CD4-positive, alpha-beta T cell treated with Interleukin-1 beta for 1 hour (primary cell): ENCODE measurements at regions not wholly inside any gene's neighbourhood (a gene's known extent, or its start where the extent isn't known, plus 50 kb on each side); places are given as distances from the start of the nearest gene placed in this dataset.
"Not testable (repeated sequence)": the region's sequence is repeated elsewhere in the genome, so short reads cannot be mapped to it uniquely, and the experiment has no call there.

ENCODE experiments used
- DNase-seq, 2 donors: peaks; one replicate each; pipeline ENCODE4 v3.0.0-alpha.2; 2020 to 2022

DNA sequence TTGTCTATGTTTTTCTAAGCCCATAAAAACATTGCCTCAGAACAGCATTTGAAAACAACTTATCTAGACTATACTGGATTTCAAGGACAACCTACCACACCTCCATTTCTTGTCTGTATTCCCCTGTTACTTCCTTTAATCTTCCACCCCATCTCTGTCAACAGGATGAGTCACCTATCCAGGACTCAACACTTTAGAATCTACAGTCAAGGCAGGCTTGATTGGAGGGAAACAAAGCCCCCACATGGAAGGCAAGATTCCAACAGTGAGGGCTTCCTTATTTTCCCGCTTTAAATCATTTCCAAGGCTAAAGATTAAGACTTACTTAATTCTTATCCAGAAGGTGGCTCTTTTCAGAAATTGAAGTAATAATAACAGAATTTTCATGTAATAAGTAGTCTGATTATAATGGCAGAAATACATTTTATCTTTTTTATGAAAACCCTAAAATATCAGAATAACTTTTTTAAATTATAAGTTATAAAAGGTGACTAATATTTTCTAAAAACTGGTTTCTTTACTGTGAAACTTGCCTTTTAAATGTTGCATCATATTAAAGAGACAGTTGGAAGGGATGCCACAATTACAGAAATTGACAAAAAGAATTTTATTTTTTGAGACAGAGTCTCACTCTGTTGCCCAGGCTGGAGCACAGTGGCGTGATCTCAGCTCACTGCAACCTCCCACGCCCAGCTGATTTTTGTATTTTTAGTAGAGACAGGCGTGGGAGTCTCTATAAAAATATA, 138.7 kb upstream of the CCDC150 start:
- no peak for DNase-seq

DNA sequence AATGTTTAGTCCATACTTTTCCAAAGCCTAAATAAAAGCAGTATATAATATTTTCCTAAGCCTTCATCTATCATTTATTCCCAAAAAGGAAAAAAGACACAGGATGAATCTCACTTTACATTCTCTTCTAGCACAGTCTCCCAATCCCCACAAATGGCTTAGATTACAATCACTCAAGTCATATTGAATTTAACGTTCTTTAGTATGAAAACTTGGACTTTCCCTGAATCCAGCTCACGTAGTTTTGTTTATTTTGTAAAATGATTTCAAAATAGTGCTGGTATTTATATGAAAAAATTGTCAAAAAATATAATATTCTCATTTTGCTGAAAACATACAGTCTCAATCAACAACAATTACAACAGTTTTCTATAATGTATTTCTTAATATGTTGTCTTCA, 137.7 kb upstream of the CCDC150 start:
- DNase-seq, result no peak

DNA sequence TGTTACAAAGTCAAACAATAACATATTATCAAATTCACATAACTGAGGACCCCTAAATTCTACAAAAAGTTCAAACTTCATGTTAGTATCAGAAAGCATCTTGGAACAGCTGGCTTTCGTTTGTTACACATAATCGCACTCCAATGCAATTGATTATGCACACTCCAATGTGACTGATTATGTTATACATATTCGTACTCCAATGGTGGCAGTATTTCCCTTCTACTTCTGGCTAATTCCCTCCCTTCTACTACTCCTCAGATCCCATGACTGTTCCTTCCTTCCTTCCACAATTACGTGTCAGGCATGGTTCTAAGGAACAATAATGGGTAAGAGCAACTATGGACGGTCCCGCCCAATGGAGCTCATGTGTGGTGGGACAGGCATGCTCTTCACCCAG, 137.1 kb upstream of the CCDC150 start:
- DNase-seq, result no peak

DNA sequence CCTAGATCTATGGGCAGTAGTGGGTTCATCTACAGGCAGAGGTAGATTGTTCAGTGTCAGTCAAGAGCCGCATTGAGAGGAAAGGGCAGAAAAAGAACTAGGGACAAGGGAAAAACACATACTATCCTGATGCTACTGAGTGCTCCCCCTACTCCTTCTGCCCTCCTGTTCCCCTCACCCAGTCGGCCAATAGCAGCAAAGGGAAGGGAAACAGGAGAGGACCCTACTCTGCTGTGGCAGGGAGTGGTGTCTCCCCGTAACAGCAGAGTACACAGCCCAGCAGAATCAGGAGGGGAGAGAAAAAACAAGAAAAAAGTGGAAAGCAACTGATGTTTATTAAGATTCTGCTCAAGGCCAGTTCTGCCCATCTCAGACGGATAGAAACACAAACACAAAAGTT, 136.1 kb upstream of the CCDC150 start:
- no peak for DNase-seq

DNA sequence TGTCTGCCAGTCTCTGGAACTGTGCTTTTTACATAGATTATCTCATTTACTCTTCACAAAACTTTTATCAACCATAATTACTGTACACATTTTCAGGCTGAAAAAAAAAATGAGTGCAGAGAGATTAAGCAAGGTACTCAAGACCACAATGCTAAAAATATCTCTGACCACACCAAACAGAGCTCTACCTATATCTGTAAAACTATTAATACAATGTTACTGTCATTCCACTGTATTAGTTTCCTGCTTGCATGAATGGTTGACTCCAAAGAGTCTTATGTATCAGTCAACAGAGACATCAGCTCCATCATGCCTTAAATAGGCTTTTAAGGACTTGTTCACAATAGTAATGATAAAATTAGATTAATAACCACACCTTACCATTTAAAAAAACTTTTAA, 134.7 kb upstream of the CCDC150 start:
- DNase-seq, result no peak

DNA sequence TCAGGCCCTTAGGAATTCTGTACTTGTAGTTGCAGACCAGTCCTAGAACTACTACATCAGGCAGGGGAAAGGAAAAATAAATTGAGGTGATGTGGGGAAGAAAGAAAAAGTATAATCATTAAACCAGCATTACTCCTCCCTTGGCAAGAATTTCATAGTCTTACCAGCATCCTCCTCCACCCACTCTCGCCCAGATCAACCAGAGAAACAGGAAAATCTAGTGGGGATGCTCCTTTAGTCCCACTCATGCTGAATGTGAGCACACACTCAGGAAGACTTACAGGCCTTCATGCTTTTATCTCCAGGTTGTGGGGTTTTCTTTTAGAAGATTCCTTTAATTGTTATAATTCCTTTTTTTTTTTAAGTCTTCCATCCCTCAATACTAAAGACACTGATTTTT, 129.3 kb upstream of the CCDC150 start:
- no peak for DNase-seq

DNA sequence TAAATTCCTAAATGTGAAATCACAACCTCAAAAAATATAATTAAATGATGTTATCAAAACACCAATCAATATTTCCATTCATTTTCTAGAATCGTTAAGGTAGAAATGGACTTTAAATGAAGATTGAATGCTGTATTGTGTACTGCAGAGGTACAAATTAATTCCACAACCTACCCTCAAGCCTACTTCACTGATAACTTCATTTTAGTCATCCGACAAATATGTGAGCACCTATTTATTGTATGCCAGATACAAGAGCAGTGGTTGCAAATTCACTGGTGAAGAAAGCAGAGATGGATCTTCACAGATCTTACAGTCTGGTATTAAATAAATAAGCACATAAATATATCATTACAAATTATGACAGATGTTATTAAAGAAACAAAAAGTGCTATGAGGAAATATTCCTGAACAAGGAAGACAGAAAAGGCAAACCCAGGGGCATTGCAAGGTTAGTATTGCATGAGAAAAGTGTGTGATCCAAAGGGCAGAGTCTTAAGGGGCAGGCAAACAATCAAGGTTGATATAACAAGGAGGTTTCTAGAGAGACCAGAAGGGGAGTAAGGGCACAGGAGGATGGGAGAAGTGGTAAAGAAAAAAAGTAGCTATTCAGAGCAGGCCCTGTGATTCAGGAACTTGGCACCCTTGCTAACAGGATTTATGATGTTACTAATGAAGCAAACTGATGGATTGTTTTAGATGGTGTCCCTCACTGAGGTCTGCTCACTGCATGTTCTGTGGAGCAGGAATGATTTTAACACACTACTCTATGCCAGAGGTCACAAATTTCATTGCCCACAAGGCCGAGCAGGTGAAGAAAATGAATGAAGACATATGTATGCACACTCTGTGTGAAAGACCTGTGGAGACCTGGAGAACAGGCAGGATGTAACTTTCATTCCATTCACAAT, 128.0 kb upstream of the CCDC150 start:
- no peak for DNase-seq

DNA sequence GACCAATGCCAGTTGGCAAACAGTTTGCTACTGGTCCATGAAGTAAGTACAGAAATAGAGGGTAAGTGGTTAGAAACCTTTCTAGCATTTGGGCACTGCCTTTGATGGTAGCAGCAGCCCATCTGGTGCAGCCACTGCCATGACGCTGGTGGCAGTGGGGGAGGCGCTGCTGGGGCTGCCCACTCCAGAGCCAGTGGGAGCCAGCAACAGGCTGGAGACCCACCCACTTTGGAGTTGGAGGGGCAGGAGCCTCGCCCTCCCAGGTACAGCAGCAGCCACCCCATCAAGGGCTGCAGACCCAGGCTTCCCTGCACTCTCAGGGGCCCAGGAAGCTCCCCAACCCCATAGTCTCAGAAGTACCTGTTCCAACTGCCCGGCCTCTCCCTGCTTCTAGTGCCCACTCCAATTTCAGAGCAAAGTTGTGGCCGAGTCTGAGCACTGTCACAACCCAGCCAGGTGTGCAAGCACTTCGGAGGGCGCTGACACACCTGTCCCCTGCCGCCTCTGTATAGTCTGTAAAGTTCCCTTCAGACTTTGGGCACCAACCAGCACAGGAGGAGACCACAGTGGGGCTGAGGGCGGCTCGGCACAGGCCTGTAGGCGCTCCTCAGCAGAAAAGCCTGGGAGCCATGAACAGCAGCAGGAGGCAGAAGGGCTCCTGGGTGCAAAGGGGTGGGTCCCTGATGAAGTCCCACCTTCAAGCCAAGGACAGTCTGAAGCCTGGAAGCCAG, 125.6 kb upstream of the CCDC150 start:
- no peak for DNase-seq

DNA sequence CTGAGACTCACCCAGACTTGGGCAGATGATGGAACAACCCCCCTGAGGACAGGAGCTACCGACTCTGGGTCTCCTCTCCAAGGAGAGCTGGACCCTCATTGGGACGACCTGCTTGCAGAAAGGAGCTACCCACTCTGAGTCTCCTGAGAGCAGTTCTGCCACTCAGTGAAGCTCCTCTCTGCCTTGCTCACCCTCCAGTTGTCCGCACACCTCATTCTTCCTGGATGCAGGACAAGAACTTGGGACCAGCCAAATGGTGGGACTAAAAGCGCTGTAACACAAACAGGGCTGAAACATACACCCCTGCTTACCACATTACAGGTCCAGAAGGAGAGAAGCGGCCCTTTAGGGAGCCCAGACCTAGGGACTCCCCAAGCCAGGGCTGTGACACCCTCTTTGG, 124.9 kb upstream of the CCDC150 start:
- no peak for DNase-seq

DNA sequence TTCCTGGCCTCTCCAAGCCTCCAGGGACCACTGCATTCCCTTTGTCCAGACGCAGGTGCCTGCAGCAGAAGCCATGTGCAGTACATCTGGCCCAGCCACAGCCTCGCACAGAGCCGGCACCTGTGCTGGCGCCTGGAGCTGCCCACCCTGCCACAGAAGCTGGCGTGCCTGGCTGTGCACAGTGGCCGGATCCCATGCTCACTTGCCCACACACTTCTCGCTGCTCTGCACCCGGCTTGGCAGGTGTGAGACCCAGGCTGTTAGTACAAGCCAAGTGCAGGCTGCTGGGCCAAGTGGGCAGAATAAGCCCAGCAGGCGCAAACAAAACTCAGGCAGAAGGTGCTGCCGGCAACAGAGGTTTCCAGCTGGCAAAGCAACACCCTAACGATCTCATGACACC, 124.5 kb upstream of the CCDC150 start:
- DNase-seq, result no peak

DNA sequence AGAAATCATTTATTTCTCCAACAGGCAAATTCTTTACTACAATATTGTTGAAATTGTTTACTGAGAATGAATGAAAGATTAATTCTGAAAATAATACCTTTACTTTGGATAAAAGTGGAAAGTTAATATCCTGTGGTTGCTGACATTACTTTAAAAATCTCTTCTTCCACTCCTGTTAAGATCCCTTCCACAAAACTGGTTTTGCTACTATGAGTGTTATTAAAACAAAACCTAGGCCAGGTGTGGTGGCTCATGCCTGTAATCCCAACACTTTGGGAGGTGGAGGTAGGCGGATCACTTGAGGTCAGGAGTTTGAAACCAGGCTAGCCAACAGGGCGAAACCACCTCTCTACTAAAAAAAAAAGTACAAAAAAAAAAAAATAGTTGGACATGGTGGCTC, 123.9 kb upstream of the CCDC150 start:
- DNase-seq, result no peak

DNA sequence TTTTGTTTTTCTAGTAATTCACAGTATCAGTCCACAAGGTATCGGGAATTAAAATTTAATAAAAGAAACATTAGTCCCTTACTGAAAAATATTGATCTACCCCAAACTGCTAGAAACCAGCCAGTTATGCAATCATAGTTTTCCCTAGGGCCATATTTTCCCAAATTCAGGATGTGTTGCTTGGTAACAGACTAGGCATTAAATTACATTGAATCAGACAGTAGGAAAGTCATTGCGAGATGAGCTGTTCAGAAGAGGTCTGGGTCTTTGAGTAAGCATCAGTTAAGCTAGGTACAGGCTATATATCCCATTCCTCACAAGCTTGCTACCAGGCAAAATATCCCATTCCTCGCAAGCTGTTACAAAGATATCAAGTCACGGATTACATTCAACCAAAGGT, 123.0 kb upstream of the CCDC150 start:
- DNase-seq, result no peak

DNA sequence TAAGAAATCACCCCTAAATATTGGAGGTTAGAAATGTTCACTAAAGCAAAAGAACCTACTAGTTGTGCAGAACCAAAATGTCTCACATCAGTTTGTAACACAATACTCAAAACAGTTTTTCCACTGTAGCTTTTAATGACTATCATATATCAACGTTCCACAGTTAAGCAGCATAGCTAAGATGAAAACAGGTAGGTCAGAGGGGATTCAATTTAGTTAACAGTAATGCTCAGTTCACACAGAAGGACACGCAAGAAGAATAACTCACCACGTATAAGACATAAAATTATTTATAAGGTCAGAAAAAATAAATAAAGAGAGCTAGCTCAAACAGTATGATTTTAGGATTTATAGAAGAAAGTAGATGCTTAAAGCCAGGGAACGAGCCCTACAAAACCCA, 118.9 kb upstream of the CCDC150 start:
- DNase-seq, result no peak

DNA sequence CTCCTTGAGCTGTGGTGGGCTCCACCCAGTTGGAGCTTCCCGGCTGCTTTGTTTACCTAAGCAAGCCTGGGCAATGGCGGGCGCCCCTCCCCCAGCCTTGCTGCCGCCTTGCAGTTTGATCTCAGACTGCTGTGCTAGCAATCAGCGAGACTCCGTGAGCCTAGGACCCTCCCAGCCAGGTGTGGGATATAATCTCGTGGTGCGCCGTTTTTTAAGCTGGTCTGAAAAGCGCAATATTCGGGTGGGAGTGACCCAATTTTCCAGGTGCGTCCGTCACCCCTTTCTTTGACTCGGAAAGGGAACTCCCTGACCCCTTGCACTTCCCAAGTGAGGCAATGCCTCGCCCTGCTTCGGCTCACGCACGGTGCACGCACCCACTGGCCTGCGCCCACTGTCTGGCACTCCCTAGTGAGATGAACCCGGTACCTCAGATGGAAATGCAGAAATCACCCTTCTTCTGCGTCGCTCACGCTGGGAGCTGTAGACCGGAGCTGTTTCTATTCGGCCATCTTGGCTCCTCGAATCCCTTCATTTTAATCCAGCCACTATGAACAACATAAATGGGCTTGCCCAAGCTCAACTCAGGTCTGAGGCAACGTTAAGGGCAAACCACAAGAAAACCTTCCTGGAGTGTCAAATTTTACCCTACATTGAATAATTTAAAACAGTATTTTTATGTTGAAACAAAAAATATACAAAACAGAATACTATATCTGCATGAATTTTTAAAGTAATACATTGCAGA, 112.4 kb upstream of the CCDC150 start:
- DNase-seq, result not testable (repeated sequence)

DNA sequence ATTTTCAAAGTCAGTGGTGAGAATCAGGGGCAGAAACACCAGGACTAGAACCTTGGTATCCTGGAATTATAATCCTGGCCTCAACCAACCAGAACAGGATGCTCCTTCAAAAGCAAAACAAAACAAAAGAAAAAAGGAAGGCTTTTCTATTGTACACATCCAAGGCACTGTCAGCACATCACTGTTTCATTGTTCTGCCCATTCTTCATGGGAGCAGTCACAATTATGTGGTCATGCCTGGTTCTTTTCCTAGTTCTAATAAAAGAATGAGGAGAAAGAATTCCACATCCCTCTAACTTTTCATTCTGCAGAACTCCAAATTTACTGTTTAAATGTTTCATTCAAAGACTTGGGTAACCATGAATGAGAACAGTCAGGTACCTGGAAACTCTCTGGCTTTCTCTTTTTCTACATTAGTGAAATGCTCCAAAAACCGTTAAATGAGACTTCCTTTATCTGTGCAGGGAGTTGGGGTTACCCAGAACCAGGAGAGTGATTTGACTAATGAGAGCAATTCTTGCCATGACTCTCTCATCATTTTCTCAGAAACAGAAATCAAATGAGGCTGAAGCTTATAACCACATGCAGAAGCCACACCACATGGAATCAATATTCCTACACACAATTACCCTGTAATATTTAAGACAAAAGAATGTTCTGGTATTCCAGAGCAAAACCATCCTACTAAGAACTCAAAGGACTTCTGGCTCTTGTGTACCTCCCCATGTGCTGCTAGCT, 110.9 kb upstream of the CCDC150 start:
- no peak for DNase-seq

DNA sequence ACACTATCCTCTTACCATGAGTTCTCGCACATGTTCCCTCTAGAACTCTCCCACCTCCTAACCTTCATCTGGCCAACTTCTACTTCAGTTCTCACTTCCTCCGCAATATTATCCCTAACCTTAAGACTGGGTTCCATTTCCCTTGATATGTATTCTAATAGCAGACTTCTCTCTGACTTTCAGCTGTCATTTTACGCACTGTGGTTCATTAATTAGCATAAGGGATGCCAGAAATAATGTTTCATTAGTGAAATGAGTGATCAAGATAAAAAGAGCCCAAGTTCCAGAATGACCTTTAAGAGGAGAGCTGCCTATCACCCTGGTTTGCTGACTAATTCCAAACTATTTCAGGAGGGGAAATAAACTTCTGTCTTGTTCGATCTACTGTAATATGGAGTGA, 108.6 kb upstream of the CCDC150 start:
- no peak for DNase-seq

DNA sequence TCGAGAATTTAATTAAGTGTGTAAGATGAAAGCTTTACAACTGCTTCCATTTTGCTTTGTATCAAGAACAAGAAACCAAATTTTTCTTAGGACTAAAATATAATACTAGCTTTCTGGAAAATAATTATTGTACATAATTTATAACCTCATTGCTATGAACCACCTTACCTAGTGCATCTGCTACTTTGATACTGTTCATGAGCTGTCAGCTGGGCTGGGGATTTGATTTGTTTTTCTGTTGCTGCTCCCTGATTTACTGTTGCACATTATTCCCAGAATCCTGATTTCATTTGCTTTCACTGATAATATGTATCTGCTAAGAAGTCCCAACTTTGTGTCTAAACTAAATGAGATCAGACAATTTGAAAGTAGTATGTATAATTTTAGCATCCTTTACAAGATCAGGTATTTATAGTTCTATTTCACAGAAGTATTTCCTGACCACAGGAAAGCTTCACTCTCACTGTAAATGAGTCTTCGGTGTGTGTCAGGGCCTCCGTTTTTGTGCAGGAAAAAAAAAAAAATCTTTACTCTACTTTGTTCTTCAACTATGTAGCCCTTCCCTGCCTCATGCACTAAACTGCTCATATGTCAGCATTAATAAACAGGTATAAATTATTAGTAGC, 105.6 kb upstream of the CCDC150 start:
- no peak for DNase-seq

DNA sequence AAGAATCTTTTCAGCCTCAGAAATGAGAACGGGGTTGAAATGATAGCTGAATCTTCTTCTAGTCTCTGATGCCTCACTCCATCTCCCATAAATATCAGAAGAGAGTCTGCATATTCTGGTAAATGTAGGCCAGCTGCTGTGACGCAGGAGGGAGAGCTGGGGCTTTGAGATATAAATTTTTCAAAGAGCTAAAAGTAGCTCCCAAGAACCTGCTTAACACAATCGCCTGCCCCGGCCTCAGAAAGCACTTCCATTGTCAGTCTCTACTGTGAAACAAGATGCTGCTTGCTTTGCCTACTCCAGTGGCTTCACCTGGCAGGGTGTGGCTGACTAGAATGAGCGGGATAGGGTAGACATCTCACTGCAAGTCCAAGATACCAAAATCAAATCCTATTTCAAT, 105.0 kb upstream of the CCDC150 start:
- DNase-seq, result no peak

DNA sequence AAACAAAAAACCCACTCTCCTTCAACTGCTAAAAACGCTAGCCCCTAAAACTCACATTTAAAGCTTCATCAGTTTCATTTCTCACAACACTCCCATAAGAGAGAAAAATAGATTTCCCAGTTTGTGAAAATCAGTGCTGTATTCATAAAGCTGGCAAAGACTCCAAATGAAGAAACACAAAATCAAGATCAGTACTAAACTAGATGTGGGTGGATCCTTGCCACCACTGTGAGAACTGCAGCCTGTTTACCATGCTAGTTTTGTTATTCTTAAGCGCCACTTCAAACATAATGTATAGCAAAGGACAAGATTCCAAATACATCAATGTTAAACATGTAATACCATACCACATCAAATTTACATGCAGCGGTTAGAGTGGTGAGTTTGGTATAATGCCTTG, 104.5 kb upstream of the CCDC150 start:
- no peak for DNase-seq

DNA sequence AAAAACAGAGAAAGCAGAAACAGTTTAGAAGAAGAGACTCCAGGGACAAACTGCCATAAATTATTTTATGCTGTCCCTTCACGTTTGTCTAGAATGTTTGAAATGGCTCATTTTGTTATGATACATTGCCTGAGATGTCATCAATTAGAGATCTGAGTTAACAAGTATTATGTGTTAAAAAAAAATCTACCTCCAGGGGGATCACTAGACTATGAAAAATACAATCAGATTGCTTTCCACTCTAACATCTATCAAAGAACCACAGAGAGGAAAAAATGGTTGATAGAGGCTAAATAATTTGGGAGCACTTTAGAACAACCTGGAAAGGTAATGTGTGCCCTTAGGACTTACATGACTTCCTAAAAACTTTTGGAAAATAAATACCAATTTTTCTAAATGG, 103.8 kb upstream of the CCDC150 start:
- no peak for DNase-seq

DNA sequence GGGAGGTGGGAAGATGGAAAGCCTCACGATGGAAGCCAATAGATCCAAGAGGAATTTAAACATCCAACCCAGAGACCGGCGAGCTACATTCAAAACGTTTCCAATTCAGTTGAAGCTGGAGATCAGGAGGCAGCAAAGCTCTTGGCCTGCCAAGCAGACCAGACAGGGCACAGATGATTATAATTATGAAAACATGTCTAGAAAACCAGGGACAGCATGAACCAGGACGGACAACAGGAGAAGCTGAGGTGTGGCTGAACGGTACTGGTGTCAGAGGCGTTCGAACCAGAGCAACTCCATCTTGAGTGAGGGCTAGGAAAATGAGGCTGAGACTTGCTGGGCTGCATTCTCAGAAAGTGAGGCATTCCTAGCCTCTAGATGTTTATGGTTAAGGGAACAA, 102.2 kb upstream of the CCDC150 start:
- DNase-seq, result no peak

DNA sequence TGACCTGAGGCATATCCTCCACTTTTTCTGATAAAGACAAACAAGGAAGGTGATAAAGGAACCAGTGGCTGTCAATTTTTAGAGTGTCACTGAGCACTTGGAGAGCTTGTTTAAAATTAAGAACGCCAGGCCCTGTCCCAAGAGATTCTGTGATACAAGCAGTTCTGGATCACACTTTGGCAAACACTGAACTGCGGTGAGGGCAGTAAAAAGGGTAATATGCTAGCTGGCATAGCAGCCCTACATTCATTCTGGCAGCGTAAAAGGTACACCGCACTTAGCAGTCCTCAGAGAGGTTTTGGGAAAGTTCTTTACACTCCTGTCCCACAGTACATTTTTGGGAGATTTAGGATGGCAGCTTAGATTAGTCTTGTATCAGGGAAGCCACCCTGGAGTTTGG, 101.3 kb upstream of the CCDC150 start:
- no peak for DNase-seq
